Ishikawa (cell line): ENCODE measurements at regions not wholly inside any gene's neighbourhood (a gene's known extent, or its start where the extent isn't known, plus 50 kb on each side); places are given as distances from the start of the nearest gene placed in this dataset.

Experiments
- EGR1 ChIP-seq: IDR thresholded peaks from 2 replicates; pipeline ENCODE4 v1.6.1; 2012
- RAD21 ChIP-seq: IDR thresholded peaks from 2 replicates; pipeline ENCODE4 v1.6.1; 2012; ENCODE audit warnings: low read depth
- TAF1 ChIP-seq: IDR thresholded peaks from 2 replicates; pipeline ENCODE4 v1.6.1; 2012; ENCODE audit warnings: low read depth, mild to moderate bottlenecking
- TCF12 ChIP-seq: IDR thresholded peaks from 2 replicates; pipeline ENCODE4 v1.6.1; 2012; ENCODE audit warnings: low read depth
- USF1 ChIP-seq: IDR thresholded peaks from 2 replicates; pipeline ENCODE4 v1.6.1; 2012

- TF ChIP-seq TCF12 (no peak), RAD21 (no peak), TAF1 (no peak), USF1 (no peak), EGR1 (no peak)
Measured at GRCh38 chr12:45648070-45648469, 81.4 kb upstream of the ARID2 start.
